LNCAP (cell line): ENCODE measurements at regions not wholly inside any gene's neighbourhood (a gene's known extent, or its start where the extent isn't known, plus 50 kb on each side); places are given as distances from the start of the nearest gene placed in this dataset.

Experiments
- TF ChIP-seq, protein P1 (sequence below): fragments of 450-650 bp; IDR thresholded peaks from 2 replicates; pipeline ENCODE4 v1.5.1; 2017; ENCODE audit warnings: mild to moderate bottlenecking

DNA sequence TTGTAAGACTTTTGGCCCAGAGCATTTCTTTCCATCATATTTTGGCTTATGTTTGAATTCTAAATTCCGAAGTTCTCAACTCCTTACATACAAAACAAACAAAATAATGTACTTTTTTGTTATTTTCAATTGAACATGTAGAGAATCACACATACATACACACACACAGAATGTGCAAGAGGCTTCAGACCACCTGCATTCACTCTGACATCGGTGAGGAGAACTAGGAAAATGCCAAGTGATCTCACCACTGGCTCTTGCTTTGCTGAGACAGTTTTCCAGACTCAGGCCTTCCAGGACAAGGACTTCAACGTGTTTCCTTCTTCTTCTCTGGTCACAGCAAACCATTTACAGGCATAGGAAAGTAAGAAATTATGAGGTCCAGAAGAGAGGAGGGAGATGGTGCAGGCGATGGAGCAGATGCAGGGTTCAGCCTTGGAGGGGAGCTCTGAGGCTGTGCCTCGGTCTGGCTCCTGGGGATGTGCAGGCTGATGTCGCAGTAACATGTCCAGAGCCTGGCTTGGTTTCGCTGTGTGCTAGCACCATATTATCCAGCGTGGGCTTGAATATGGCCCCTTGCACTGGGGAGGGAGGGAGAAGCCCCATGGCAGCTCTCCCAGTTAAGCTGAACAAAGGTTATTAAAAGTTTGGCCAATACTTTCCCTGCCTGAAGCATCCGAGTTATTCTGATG, 93.4 kb downstream of the DACT2 start:
- TF ChIP-seq, protein P1, sequence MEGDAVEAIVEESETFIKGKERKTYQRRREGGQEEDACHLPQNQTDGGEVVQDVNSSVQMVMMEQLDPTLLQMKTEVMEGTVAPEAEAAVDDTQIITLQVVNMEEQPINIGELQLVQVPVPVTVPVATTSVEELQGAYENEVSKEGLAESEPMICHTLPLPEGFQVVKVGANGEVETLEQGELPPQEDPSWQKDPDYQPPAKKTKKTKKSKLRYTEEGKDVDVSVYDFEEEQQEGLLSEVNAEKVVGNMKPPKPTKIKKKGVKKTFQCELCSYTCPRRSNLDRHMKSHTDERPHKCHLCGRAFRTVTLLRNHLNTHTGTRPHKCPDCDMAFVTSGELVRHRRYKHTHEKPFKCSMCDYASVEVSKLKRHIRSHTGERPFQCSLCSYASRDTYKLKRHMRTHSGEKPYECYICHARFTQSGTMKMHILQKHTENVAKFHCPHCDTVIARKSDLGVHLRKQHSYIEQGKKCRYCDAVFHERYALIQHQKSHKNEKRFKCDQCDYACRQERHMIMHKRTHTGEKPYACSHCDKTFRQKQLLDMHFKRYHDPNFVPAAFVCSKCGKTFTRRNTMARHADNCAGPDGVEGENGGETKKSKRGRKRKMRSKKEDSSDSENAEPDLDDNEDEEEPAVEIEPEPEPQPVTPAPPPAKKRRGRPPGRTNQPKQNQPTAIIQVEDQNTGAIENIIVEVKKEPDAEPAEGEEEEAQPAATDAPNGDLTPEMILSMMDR, result no peak

DNA sequence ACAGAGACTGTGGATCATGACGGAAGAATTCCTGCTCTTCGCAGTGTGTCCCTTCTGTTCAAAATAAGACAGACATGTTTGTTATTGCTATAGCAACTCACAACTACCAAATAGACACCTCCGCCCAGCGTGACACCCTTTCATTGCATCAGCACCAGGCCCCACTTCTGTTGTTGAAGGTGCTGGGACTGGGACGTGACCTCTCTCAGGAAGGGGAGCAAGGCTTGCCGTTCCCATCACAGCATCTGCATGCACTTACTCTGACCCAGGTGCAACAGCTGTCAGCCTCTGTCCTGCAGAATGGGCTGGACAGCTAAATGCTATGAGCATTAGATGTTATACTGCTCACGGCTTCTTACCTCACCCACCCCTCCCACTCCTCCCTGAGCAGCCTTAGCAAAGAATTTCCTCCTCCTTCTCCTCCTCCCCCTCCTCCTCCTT, 94.1 kb downstream of the DACT2 start:
- TF ChIP-seq, protein P1, result no peak

DNA sequence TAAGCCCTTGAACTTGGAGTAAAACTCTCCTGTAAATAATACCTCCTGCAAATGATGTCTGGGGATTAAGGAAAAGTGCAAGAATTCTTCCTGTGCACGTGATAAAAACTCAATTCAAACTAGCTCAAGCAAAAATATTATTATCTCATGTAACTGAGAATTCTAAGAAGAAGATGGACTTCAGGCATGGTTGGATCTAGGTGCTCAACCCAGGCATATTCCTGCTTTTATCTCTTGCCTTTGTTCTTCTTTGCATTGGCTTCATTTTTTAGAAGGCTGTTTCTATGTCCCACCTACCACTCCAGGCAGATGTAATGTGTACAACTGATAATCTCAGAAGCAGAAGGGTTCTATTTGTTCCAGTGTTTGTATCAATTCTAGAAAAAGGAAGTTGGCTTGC, 95.8 kb downstream of the DACT2 start:
- TF ChIP-seq, protein P1, result no peak

DNA sequence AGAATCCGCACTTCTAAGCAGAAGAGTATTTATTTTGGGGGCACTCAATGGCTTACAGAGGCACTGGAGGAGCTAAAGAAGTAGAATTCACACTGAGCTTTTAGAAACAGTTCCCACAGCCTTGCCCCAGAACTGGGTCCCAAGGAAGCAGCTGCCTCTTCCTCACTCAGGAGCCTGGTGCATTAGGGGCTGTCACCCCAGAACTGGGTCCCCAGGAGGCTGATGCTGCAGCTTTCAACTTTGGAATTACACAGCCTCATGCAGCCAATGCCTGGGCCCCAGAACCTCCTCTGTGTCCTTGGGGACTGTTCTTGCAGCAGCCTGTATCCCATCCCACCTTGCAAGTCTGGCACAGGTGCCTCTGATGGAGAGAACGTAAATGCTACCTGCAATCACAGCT, 96.4 kb downstream of the DACT2 start:
- TF ChIP-seq, protein P1, result no peak

DNA sequence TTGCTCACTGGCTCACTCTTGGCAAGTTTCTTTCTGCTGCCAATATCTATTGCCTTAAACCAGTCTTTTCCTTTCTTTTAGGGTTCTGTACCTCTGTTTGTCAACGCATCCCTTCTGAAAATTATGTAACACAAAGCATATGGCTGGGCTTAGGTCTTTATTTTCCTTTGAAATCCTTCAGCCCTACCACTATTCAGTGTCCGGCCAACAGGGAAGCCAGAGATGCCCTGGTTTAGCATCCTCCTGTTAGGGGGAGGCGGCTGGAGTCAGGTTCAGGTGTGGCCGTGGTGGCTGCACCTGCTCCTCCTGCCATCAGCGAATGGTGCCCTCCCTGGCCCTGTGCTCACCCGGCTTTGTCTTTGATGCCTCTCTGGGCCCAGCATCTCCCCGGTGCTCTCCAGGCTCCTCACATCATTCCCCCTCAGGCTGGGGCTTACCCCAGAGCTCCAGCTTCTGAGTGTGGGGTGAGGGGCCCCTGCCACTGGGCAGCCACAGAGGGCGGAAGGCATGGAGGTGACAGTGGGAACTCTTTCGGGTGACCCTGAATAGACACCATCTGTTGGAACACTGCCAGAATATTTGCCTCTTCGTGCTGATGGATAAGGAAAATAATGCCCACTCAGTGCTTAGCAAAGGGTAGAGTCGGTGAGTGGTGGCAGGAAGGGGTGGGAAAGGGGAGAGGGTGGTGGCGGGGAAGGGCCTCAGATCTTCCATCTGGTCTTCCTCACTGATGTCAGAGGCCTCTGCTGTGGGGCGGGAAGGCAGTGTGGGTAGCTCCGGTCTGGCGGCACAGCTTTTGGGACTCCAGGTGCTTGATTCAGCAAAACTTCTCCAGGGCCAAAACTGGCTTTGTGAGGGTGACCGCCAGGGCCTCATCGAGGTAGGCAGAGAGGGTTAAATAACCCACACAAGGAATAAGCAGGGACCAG, 97.2 kb downstream of the DACT2 start:
- TF ChIP-seq, protein P1, result no peak

DNA sequence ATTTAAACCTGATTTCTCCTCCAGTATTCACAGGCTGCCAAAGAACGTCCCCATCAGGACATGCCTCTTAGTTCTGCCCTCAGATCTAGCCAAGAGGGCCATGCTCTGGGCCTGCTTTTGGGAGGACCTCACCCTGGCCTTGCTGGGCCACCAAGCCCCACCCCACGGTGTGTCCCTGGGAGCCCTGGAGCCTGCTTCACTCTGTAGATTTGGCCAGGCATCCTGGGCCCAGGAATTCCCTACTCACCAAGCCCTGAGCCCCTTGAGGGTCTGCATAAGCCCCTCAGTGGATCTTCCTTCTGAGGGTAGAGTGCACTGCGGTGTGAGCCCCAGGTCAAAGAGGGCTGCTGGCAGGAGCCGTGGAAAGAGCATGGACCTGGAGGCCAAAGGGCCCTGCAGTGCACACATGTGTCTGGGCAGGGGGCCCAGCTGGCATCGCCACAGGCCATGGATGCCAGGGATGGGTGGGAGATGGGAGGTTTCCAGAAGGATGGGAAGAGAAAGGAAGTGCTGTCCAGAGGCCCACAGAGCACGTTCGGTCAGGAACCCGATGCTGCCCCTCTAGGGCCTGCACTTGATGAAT, 98.0 kb downstream of the DACT2 start:
- TF ChIP-seq, protein P1, result no peak

DNA sequence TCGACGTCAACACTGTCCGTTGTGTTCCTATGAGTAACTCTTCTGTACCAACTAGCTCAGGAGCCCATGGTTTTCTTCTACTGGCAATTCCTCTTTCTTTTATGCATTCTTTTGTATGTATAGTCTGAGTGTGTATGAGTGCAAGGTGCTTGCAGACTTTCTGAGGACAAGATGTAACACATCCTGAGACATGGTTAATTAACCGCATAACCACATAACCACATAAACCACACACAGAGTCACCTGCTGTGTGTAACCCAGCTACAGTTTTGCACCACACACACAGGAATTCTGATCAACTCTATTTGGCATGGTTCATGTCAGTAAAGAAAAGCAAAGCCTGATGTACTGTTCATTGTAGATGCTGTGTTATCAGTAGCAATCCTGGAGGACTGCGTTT, 98.6 kb downstream of the DACT2 start:
- TF ChIP-seq, protein P1, result no peak
